GM23248 (cell line): ENCODE measurements at regions not wholly inside any gene's neighbourhood (a gene's known extent, or its start where the extent isn't known, plus 50 kb on each side); places are given as distances from the start of the nearest gene placed in this dataset.

Source experiments
- DNase-seq: peaks from one replicate; pipeline ENCODE4 v3.0.0-alpha.2; 2015
- H2AFZ ChIP-seq: fragments of 200-600 bp; sonication (generic); 2 replicates; pipeline ENCODE4 v1.6.1; 2016; ENCODE audit warnings: antibody characterized with exemption
- H3F3A ChIP-seq: fragments of 200-600 bp; sonication (generic); 2 replicates; pipeline ENCODE4 v1.6.1; 2016; ENCODE audit warnings: mild to moderate bottlenecking, antibody characterized with exemption, mixed run types; ENCODE audit not compliant: insufficient read depth
- H3K27ac ChIP-seq: fragments of 200-600 bp; sonication (generic); 2 replicates; pipeline ENCODE4 v1.5.1; 2016; ENCODE audit warnings: mild to moderate bottlenecking
- H3K27me3 ChIP-seq: fragments of 200-600 bp; sonication (generic); replicated peaks from 2 replicates; pipeline ENCODE4 v1.6.1; 2016; ENCODE audit warnings: mild to moderate bottlenecking; ENCODE audit not compliant: insufficient read depth
- H3K36me3 ChIP-seq: fragments of 200-600 bp; sonication (generic); 2 replicates; pipeline ENCODE4 v1.6.1; 2016; ENCODE audit warnings: low read depth, mild to moderate bottlenecking
- H3K4me1 ChIP-seq: fragments of 200-600 bp; sonication (generic); 2 replicates; pipeline ENCODE4 v1.6.1; 2016; ENCODE audit warnings: mild to moderate bottlenecking; ENCODE audit not compliant: insufficient read depth
- H3K4me2 ChIP-seq: fragments of 200-600 bp; sonication (generic); one replicate; pipeline ENCODE4 v1.6.1; 2016; ENCODE audit warnings: mild to moderate bottlenecking; ENCODE audit not compliant: unreplicated experiment
- H3K4me3 ChIP-seq: fragments of 200-600 bp; sonication (generic); 2 replicates; pipeline ENCODE4 v1.5.1; 2016; ENCODE audit warnings: mild to moderate bottlenecking
- H3K79me2 ChIP-seq: fragments of 200-600 bp; sonication (generic); 2 replicates; pipeline ENCODE4 v1.6.1; 2016; ENCODE audit warnings: mild to moderate bottlenecking; ENCODE audit not compliant: insufficient read depth
- H3K9ac ChIP-seq: fragments of 200-600 bp; sonication (generic); 2 replicates; pipeline ENCODE4 v1.6.1; 2016; ENCODE audit warnings: mild to moderate bottlenecking
- H3K9me2 ChIP-seq: fragments of 200-600 bp; sonication (generic); 2 replicates; pipeline ENCODE4 v1.6.1; 2016; ENCODE audit warnings: mixed run types, mild to moderate bottlenecking, moderate library complexity; ENCODE audit not compliant: insufficient read depth
- H3K9me3 ChIP-seq: fragments of 200-600 bp; sonication (generic); one replicate; pipeline ENCODE4 v1.6.1; 2017; ENCODE audit warnings: low read depth
- H4K20me1 ChIP-seq: fragments of 200-600 bp; sonication (generic); 2 replicates; pipeline ENCODE4 v1.6.0; 2016; ENCODE audit not compliant: insufficient read depth
- EZH2 ChIP-seq: fragments of 200-600 bp; sonication (generic); IDR thresholded peaks from 2 replicates; pipeline ENCODE4 v1.6.1; 2018; ENCODE audit warnings: antibody characterized with exemption, mild to moderate bottlenecking; ENCODE audit not compliant: insufficient read depth, poor library complexity, severe bottlenecking
- EZH2phosphoT487 ChIP-seq: fragments of 200-600 bp; sonication (generic); IDR thresholded peaks from 2 replicates; pipeline ENCODE4 v1.6.1; 2018; ENCODE audit warnings: antibody characterized with exemption, moderate library complexity, mild to moderate bottlenecking, low read depth; ENCODE audit not compliant: insufficient read depth
- WGBS, 2 experiments: methylation state at CpG; one replicate each; pipeline ENCODE4 v1.1.6; 2015 to 2017; ENCODE audit warnings: low lambda C conversion rate in 2 of 2, low coverage in 1 of 2; ENCODE audit errors: missing lambda C conversion rate in 2 of 2; 5-methylcytosine and 5-hydroxymethylcytosine counted together
- in situ Hi-C: fragments of 300-500 bp; cut with MboI; formaldehyde crosslinking; loops from 2 replicates; pipeline ENCODE4 v1.15.0; 2020

- Histone ChIP-seq H3K9me2 (no peaks in the 10 kb centered on the region), H3K36me3 (no peaks in the 10 kb centered on the region), H2AFZ (no peak overlapping the region), H3K4me3 (no peak overlapping the region), H3K79me2 (no peaks in the 10 kb centered on the region), H3F3A (no peaks in the 10 kb centered on the region), H3K9me3 (no peaks in the 10 kb centered on the region), H4K20me1 (no peaks in the 10 kb centered on the region), H3K27me3 (no peaks in the 10 kb centered on the region), H3K9ac (no peak overlapping the region), H3K27ac (no peak overlapping the region), H3K4me2 (no peak overlapping the region), H3K4me1 (no peaks in the 10 kb centered on the region)
- WGBS, 2 experiments: 3 to 5% methylated on average over 2 of the region's 2 CpGs
- TF ChIP-seq EZH2 (no peak), EZH2phosphoT487 (no peak)
- no peak for DNase-seq
- in situ Hi-C loops: no loop called here
Measured at GRCh38 chr12:17459214-17459613, 630.8 kb downstream of the RERGL start.

GRCh38 chr12:17456486-17456885, 633.5 kb downstream of the RERGL start:
- no peaks in the 10 kb centered on the region for H3K9me3 ChIP-seq
- no peaks in the 10 kb centered on the region for H3K79me2 ChIP-seq
- H3K36me3 ChIP-seq: no peaks in the 10 kb centered on the region
- WGBS, 2 experiments: 20 to 22% methylated on average over 2 of the region's 2 CpGs
- no peaks in the 10 kb centered on the region for H4K20me1 ChIP-seq
- H3K27ac ChIP-seq: no peak overlapping the region
- in situ Hi-C loops: no loop called here
- H3F3A ChIP-seq: no peaks in the 10 kb centered on the region
- H3K9me2 ChIP-seq: no peaks in the 10 kb centered on the region
- TF ChIP-seq EZH2 (no peak), EZH2phosphoT487 (no peak)
- no peaks in the 10 kb centered on the region for H3K27me3 ChIP-seq
- H3K4me3 ChIP-seq: no peak overlapping the region
- no peak overlapping the region for H2AFZ ChIP-seq
- no peak overlapping the region for H3K9ac ChIP-seq
- no peaks in the 10 kb centered on the region for H3K4me1 ChIP-seq
- H3K4me2 ChIP-seq: no peak overlapping the region
- DNase-seq: no peak

- H3K4me2 ChIP-seq: no peak overlapping the region
- no peak overlapping the region for H2AFZ ChIP-seq
- H3K9ac ChIP-seq: no peak overlapping the region
- H3K9me3 ChIP-seq: no peaks in the 10 kb centered on the region
- no peaks in the 10 kb centered on the region for H3K4me1 ChIP-seq
- TF ChIP-seq EZH2 (no peak), EZH2phosphoT487 (no peak)
- no peaks in the 10 kb centered on the region for H3K79me2 ChIP-seq
- H3K4me3 ChIP-seq: no peak overlapping the region
- H3K36me3 ChIP-seq: no peaks in the 10 kb centered on the region
- no peaks in the 10 kb centered on the region for H3K9me2 ChIP-seq
- no peak for DNase-seq
- H3K27ac ChIP-seq: no peak overlapping the region
- no peaks in the 10 kb centered on the region for H4K20me1 ChIP-seq
- in situ Hi-C loops: no loop called here
- H3F3A ChIP-seq: no peaks in the 10 kb centered on the region
- no peaks in the 10 kb centered on the region for H3K27me3 ChIP-seq
Measured at GRCh38 chr12:17438141-17438540, 651.9 kb downstream of the RERGL start.

- TF ChIP-seq EZH2 (no peak), EZH2phosphoT487 (no peak)
- WGBS, 2 experiments: 54 to 55% methylated on average over 13 of the region's 13 CpGs
- Histone ChIP-seq H3K4me2 (no peak overlapping the region), H3K79me2 (no peaks in the 10 kb centered on the region), H3K27ac (no peak overlapping the region), H3K27me3 (no peaks in the 10 kb centered on the region), H3K9me3 (no peaks in the 10 kb centered on the region), H2AFZ (no peak overlapping the region), H3K4me3 (no peak overlapping the region), H3K4me1 (no peaks in the 10 kb centered on the region), H3K9ac (no peak overlapping the region), H3F3A (no peaks in the 10 kb centered on the region), H3K36me3 (no peaks in the 10 kb centered on the region), H3K9me2 (no peaks in the 10 kb centered on the region), H4K20me1 (no peaks in the 10 kb centered on the region)
- in situ Hi-C loops: no loop called here
- no peak for DNase-seq
Measured at GRCh38 chr12:17416748-17417147, 673.2 kb downstream of the RERGL start.

- no peak overlapping the region for H3K4me3 ChIP-seq
Measured at GRCh38 chr12:17414596-17414995, 675.4 kb downstream of the RERGL start.

More at GRCh38 chr12:17414596-17414995, 675.4 kb downstream of the RERGL start:
- Histone ChIP-seq H3K9ac (no peak overlapping the region), H3K79me2 (no peaks in the 10 kb centered on the region), H3K27ac (no peak overlapping the region), H3K9me2 (no peaks in the 10 kb centered on the region), H2AFZ (no peak overlapping the region), H3K4me2 (no peak overlapping the region), H3K36me3 (no peaks in the 10 kb centered on the region), H4K20me1 (no peaks in the 10 kb centered on the region), H3K4me1 (no peaks in the 10 kb centered on the region), H3F3A (no peaks in the 10 kb centered on the region), H3K27me3 (no peaks in the 10 kb centered on the region), H3K9me3 (no peaks in the 10 kb centered on the region)
- TF ChIP-seq EZH2phosphoT487 (no peak), EZH2 (no peak)
- no peak for DNase-seq
- in situ Hi-C loops: no loop called here
